Fibroblast of the aortic adventitia (primary cell): ENCODE measurements at regions not wholly inside any gene's neighbourhood (a gene's known extent, or its start where the extent isn't known, plus 50 kb on each side); places are given as distances from the start of the nearest gene placed in this dataset.

Experiments used
- DNase-seq: peaks from one replicate; pipeline ENCODE4 v3.0.0-alpha.2; 2010; ENCODE audit warnings: low read depth
- H3K4me3 ChIP-seq: 2 replicates; pipeline ENCODE4 v1.5.1; 2011; ENCODE audit warnings: low read depth, mild to moderate bottlenecking, control low read depth, low read length, moderate library complexity
- TF ChIP-seq, protein P1 (sequence below): IDR thresholded peaks from 2 replicates; pipeline ENCODE4 v1.5.1; 2011; ENCODE audit warnings: mild to moderate bottlenecking, low read length, control low read depth, inconsistent platforms; ENCODE audit not compliant: insufficient read depth

DNA sequence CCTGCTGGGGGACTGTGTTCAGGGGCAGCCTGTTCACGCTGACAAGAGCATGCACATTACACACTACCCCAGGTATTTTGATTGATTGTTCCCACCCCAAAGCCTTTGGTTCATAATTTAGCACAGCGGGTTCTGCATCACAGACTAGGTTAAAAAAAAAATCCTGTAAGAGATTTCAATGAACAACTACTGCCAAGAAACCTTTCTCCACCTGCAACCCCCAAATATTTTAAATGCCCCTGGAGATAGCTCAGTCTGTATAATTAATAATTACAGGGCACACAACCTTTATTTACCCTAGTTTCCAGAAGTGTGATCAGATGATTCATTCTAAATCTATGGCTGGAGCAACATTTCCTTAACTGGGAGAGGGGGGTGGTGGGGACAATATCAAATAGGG is 87.6 kb downstream of the NR2F2 start:
- no peak for DNase-seq
- H3K4me3 ChIP-seq = no peak overlapping the region
- TF ChIP-seq, protein P1, sequence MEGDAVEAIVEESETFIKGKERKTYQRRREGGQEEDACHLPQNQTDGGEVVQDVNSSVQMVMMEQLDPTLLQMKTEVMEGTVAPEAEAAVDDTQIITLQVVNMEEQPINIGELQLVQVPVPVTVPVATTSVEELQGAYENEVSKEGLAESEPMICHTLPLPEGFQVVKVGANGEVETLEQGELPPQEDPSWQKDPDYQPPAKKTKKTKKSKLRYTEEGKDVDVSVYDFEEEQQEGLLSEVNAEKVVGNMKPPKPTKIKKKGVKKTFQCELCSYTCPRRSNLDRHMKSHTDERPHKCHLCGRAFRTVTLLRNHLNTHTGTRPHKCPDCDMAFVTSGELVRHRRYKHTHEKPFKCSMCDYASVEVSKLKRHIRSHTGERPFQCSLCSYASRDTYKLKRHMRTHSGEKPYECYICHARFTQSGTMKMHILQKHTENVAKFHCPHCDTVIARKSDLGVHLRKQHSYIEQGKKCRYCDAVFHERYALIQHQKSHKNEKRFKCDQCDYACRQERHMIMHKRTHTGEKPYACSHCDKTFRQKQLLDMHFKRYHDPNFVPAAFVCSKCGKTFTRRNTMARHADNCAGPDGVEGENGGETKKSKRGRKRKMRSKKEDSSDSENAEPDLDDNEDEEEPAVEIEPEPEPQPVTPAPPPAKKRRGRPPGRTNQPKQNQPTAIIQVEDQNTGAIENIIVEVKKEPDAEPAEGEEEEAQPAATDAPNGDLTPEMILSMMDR = no peak

GRCh38 chr15:96421178-96421601 is 90.7 kb downstream of the NR2F2 start:
- no peak overlapping the region for H3K4me3 ChIP-seq
- peak; percentile 9 for DNase-seq
- TF ChIP-seq, protein P1 = no peak

DNA sequence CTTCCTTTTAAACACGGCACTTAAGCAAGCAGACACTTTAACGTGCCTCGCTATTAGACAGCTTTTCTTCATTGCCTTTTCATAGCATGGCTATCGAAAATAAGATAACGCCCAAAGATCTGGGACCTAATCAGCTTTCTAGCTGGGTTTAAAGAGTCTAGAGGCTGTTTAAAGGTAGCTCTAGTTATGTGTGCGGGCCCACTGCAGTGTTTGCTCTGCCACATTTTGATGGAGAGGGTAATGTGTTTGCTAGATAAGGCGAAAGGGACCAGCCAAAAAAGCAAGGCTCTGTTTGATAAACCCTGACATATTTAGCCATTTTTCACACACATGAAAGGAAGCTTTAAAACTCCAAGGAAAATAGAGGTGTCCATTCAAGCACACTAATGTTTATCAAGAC is 91.6 kb downstream of the NR2F2 start:
- TF ChIP-seq, protein P1 = no peak

DNA sequence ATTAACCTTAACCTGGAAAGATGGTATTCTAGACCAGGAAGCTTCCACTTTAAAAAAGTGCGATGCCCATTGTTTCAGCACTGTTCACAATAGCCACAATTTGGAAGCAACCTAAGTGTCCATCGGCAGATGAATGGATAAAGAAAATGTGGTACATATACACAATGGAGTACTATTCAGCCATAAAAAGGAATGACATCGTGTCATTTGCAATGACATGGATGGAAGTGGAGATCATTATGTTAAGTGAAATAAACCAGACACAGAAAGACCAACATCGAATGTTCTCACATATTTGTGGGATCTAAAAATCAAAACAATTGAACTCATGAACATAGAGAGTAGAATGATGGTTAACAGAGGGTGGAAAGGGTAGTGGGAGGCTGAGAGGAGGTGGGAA is 94.2 kb downstream of the NR2F2 start:
- TF ChIP-seq, protein P1 = no peak
- no peak overlapping the region for H3K4me3 ChIP-seq
- DNase-seq = no peak

More for the DNA sequence above, 91.6 kb downstream of the NR2F2 start:
- no peak overlapping the region for H3K4me3 ChIP-seq
- DNase-seq = no peak

GRCh38 chr15:96428742-96429141 is 98.2 kb downstream of the NR2F2 start:
- DNase-seq = peak; percentile 96
- TF ChIP-seq, protein P1 = no peak

GRCh38 chr15:96431786-96432185 is 101.3 kb downstream of the NR2F2 start:
- TF ChIP-seq, protein P1 = no peak
- H3K4me3 ChIP-seq = no peak overlapping the region
- no peak for DNase-seq

More at GRCh38 chr15:96428742-96429141, 98.2 kb downstream of the NR2F2 start:
- H3K4me3 ChIP-seq = no peak overlapping the region

- no peak overlapping the region for H3K4me3 ChIP-seq
- no peak for DNase-seq
- TF ChIP-seq, protein P1 = no peak
These were observed 104.5 kb downstream of the NR2F2 start for GRCh38 chr15:96435022-96435421.
